ENCODE measurements at regions not wholly inside any gene's neighbourhood (a gene's known extent, or its start where the extent isn't known, plus 50 kb on each side); places are given as distances from the start of the nearest gene placed in this dataset.

DNA sequence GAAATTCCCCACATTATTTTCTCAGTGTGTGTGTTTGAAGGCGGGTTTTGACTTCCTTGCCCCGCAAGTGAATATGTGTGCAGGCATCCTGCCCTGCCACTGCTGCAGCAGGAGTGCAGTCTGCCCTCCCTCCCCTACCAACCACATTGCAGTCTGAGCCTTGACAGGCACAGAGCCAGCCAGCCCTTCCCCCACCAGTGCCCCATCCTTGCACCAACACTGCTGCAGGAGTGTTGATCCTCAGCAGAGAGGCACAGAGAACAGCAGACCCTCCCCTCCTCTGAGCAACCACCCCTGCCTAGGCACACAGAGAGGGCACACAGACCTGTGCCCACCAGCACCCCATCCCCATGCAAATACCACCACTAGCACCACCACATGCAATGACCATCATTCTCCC lies 683.0 kb upstream of the PKDCC start:
- Mint-ChIP-seq H3K27ac (no peak overlapping the region), H3K27me3 (no peaks in the 10 kb centered on the region), H3K4me3 (no peak overlapping the region), H3K4me1 (ENCODE audit: unreplicated experiment) (no peaks in the 10 kb centered on the region), H3K36me3 (peaks cover 5% of the 10 kb centered on the region), H3K9me3 (peaks cover 6% of the 10 kb centered on the region)
- TF ChIP-seq, protein P1, sequence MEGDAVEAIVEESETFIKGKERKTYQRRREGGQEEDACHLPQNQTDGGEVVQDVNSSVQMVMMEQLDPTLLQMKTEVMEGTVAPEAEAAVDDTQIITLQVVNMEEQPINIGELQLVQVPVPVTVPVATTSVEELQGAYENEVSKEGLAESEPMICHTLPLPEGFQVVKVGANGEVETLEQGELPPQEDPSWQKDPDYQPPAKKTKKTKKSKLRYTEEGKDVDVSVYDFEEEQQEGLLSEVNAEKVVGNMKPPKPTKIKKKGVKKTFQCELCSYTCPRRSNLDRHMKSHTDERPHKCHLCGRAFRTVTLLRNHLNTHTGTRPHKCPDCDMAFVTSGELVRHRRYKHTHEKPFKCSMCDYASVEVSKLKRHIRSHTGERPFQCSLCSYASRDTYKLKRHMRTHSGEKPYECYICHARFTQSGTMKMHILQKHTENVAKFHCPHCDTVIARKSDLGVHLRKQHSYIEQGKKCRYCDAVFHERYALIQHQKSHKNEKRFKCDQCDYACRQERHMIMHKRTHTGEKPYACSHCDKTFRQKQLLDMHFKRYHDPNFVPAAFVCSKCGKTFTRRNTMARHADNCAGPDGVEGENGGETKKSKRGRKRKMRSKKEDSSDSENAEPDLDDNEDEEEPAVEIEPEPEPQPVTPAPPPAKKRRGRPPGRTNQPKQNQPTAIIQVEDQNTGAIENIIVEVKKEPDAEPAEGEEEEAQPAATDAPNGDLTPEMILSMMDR (conservative IDR thresholded peaks at IDR 0.05), result no peak
- no peak for DNase-seq (ENCODE audit: extremely low spot score, unreplicated experiment)

DNA sequence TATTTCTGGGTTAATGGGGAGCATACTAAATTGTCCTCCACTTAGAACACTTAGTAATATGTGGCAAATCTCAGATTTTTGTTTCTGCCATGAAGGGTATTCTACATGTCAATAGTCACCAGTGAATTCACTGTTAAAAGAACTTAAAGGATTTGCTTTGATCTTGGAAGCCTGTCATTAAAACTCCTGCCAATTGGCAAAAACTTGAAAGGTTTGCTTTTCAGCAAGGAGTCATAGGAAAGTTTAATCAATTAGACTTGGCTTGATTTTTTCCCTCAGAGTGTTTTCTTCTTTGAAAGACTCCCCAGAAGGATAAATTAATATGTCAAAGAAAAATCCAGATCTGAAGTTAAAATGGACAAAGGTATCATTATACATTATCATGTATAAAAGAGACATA lies 671.9 kb upstream of the PKDCC start:
- peaks cover 10% of the 10 kb centered on the region for H3K4me1 Mint-ChIP-seq (ENCODE audit: unreplicated experiment)
- peak overlapping the region; percentile 14 for H3K27ac Mint-ChIP-seq
- H3K27me3 Mint-ChIP-seq, result no peaks in the 10 kb centered on the region
- no peak overlapping the region for H3K4me3 Mint-ChIP-seq
- H3K9me3 Mint-ChIP-seq, result peaks cover 6% of the 10 kb centered on the region
- no peak for DNase-seq (ENCODE audit: extremely low spot score, unreplicated experiment)
- H3K36me3 Mint-ChIP-seq, result peaks cover 3% of the 10 kb centered on the region
- TF ChIP-seq, protein P1 (conservative IDR thresholded peaks at IDR 0.05), result no peak

DNA sequence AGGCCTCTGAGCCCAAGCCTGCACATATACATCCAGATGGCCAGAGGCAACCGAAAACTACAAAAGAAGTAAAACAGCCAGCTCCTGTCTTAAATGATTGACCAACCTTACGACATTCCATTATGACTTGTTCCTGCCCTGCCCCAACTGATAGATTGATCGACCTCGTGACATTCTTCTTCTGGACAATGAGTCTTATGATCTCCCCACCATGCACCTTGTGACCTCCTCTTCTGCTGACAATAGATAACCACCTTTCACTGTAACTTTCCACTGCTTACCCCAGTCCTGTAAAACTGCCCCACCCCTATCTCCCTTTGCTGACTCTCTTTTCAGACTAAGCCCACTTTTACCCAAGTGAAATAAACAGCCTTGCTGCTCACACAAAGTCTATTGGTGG lies 670.0 kb upstream of the PKDCC start:
- Mint-ChIP-seq H3K9me3 (peaks cover 6% of the 10 kb centered on the region), H3K36me3 (no peaks in the 10 kb centered on the region), H3K27ac (no peak overlapping the region), H3K4me3 (no peak overlapping the region), H3K4me1 (ENCODE audit: unreplicated experiment) (peaks cover 10% of the 10 kb centered on the region), H3K27me3 (no peaks in the 10 kb centered on the region)
- TF ChIP-seq, protein P1 (conservative IDR thresholded peaks at IDR 0.05), result no peak
- no peak for DNase-seq (ENCODE audit: extremely low spot score, unreplicated experiment)

DNA sequence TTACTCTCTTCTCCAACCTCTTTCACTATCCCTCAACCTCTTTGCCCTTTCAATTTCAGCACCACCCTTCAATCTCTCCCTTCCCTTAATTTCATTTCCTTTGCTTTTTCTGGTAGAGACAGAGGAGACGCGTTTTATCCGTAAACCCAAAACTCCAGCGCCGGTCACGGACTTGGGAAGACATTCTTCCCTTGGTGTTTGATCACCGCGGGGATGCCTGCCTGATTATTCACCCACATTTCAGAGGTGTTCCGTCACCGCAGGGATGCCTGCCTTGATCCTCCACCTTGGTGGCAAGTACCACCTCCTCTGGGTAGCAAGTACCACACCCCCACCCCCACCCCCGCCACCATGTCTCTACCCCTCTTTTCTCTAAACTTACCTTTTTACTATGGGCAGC lies 669.4 kb upstream of the PKDCC start:
- DNase-seq (ENCODE audit: extremely low spot score, unreplicated experiment), result no peak
- Mint-ChIP-seq H3K36me3 (no peaks in the 10 kb centered on the region), H3K27ac (no peak overlapping the region), H3K9me3 (peaks cover 6% of the 10 kb centered on the region), H3K27me3 (no peaks in the 10 kb centered on the region), H3K4me3 (no peak overlapping the region), H3K4me1 (ENCODE audit: unreplicated experiment) (peaks cover 10% of the 10 kb centered on the region)
- TF ChIP-seq, protein P1 (conservative IDR thresholded peaks at IDR 0.05), result no peak

DNA sequence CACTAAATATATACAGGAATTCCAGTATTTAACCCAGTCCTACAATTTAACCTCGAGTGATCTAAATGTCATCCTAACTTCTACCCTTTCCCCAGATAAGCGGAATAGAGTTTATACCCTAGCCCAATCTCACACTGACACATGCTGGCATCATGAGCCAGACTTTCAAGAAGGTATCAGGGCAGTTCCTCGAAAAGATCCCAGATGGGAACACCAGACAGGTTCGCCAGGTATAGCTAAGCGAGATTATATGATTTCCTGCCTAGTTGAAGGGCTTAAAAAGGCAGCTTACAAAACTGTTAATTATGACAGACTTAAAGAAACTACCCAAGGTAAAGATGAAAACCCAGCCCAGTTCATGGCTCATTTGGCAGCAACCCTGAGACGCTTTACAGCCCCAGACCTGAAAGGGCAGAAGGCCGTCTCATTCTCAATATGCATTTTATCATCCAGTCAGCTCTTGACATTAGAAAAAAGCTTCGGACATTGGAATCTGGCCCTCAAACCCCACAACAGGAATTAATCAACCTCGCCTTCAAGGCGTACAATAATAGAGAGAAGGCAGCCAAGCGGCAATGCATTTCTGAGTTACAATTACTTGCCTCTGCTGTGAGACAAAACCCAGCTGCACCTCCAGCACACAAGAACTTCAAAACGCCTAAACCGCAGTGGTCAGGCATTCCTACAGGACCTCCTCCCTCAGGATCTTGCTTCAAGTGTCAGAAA lies 668.2 kb upstream of the PKDCC start:
- H3K27me3 Mint-ChIP-seq, result no peaks in the 10 kb centered on the region
- DNase-seq (ENCODE audit: extremely low spot score, unreplicated experiment), result no peak
- peaks cover 6% of the 10 kb centered on the region for H3K9me3 Mint-ChIP-seq
- peaks cover 10% of the 10 kb centered on the region for H3K4me1 Mint-ChIP-seq (ENCODE audit: unreplicated experiment)
- TF ChIP-seq, protein P1 (conservative IDR thresholded peaks at IDR 0.05), result no peak
- no peaks in the 10 kb centered on the region for H3K36me3 Mint-ChIP-seq
- H3K4me3 Mint-ChIP-seq, result no peak overlapping the region
- H3K27ac Mint-ChIP-seq, result no peak overlapping the region

Data from type B pancreatic cell (in vitro differentiated cells).